ENCODE measurements at regions not wholly inside any gene's neighbourhood (a gene's known extent, or its start where the extent isn't known, plus 50 kb on each side); places are given as distances from the start of the nearest gene placed in this dataset.
"Not testable (repeated sequence)": the region's sequence is repeated elsewhere in the genome, so short reads cannot be mapped to it uniquely, and the experiment has no call there.

GRCh38 chr4:162851241-162851758 is 315.4 kb downstream of the NAF1 start:
- TF ChIP-seq CTCF, POLR2A (IDR thresholded peaks at IDR 0.05): not testable (repeated sequence)
